Erythroblast (primary cell): ENCODE measurements at regions not wholly inside any gene's neighbourhood (a gene's known extent, or its start where the extent isn't known, plus 50 kb on each side); places are given as distances from the start of the nearest gene placed in this dataset.

Source experiments
- GATA1 ChIP-seq: IDR thresholded peaks from 2 replicates; pipeline ENCODE4 v1.6.1; 2011; ENCODE audit warnings: low read depth, mild to moderate bottlenecking, control low read depth, low read length, moderate library complexity
- POLR2A ChIP-seq: IDR thresholded peaks from 2 replicates; pipeline ENCODE4 v1.6.1; 2011; ENCODE audit warnings: mild to moderate bottlenecking, low read length

DNA sequence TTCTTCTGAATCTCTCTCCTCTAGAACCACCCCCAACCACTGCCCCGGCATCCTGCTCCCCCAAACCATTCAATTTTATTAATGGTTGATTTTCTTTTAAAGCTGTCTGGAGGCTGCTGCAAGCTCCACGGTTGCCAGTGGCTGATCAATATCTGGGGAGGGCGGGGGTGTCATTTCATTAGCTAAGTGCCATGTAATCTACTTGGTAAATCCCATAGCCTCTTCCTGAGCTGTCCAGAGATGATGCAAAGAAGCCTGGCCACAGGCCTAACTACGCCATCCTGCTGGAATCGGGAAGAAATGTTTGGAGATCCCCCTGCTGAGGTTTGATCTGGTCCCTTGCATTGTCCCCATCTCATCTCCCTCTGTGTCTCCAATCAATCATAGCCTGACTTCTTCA, 440.1 kb downstream of the MIAT start:
- TF ChIP-seq POLR2A (no peak), GATA1 (no peak)
